CD4-positive, alpha-beta memory T cell (primary cell): ENCODE measurements at regions not wholly inside any gene's neighbourhood (a gene's known extent, or its start where the extent isn't known, plus 50 kb on each side); places are given as distances from the start of the nearest gene placed in this dataset.
"Not testable (repeated sequence)": the region's sequence is repeated elsewhere in the genome, so short reads cannot be mapped to it uniquely, and the experiment has no call there.

Experiments used
- CTCF ChIA-PET: fragments of 350-600 bp; sonication (Branson Sonifier 250); formaldehyde crosslinking; loops from one replicate; lab custom pipeline; 2021; ENCODE audit warnings: inconsistent platforms; ENCODE audit not compliant: partially characterized antibody; lab: Charles Lee
- POLR2A ChIA-PET: fragments of 350-600 bp; sonication (Branson Sonifier 250); formaldehyde crosslinking; loops from one replicate; lab custom pipeline; 2021; ENCODE audit not compliant: partially characterized antibody; lab: Charles Lee
- DNase-seq, 5 donors: peaks; one replicate each; pipeline versions ENCODE4 v3.0.0 to v3.0.0-alpha.2; 2020 to 2022; ENCODE audit warnings: mixed read lengths in 1 of 5
- H3K27ac ChIP-seq: one replicate; pipeline ENCODE4 v1.7.0; 2013; ENCODE audit warnings: low read depth, low read length
- H3K27me3 ChIP-seq: 2 replicates; pipeline ENCODE4 v1.7.0; 2013; ENCODE audit warnings: mild to moderate bottlenecking, low read length, moderate library complexity; ENCODE audit not compliant: insufficient read depth
- H3K36me3 ChIP-seq: 2 replicates; pipeline ENCODE4 v1.7.0; 2013; ENCODE audit warnings: mild to moderate bottlenecking, low read length, moderate library complexity; ENCODE audit not compliant: insufficient read depth
- H3K4me1 ChIP-seq: 2 replicates; pipeline ENCODE4 v1.7.0; 2013; ENCODE audit warnings: mild to moderate bottlenecking, low read length, moderate library complexity; ENCODE audit not compliant: insufficient read depth
- H3K4me3 ChIP-seq, 2 donors: one replicate each; pipeline ENCODE4 v1.7.0; 2013; ENCODE audit warnings: low read length in 2 of 2, mild to moderate bottlenecking in 1 of 2
- H3K9me3 ChIP-seq, 2 donors: one replicate each; pipeline ENCODE4 v1.7.0; 2013; ENCODE audit warnings: low read length in 2 of 2, control low read depth in 1 of 2; ENCODE audit not compliant: control insufficient read depth in 1 of 2
- H3K27ac Mint-ChIP-seq, 7 donors: one replicate each; pipeline ENCODE4 v1.8.0; 2020 to 2021; ENCODE audit warnings: mixed read lengths in 7 of 7, mild to moderate bottlenecking in 6 of 7, inconsistent platforms in 3 of 7, moderate library complexity in 3 of 7
- H3K27me3 Mint-ChIP-seq, 2 donors: one replicate each; pipeline ENCODE4 v1.8.0; 2020 to 2021; ENCODE audit warnings: mixed read lengths in 2 of 2
- H3K36me3 Mint-ChIP-seq, 2 donors: one replicate each; pipeline ENCODE4 v1.8.0; 2020 to 2021; ENCODE audit warnings: mixed read lengths in 2 of 2, inconsistent platforms in 1 of 2, mild to moderate bottlenecking in 1 of 2
- H3K4me1 Mint-ChIP-seq, 4 donors: one replicate each; pipeline ENCODE4 v1.8.0; 2020 to 2021; ENCODE audit warnings: mixed read lengths in 4 of 4, mild to moderate bottlenecking in 1 of 4
- H3K4me3 Mint-ChIP-seq, 8 donors: one replicate each; pipeline ENCODE4 v1.8.0; 2020 to 2021; ENCODE audit warnings: mixed read lengths in 8 of 8, mild to moderate bottlenecking in 7 of 8, moderate library complexity in 6 of 8, inconsistent platforms in 3 of 8
- H3K9me3 Mint-ChIP-seq, 8 donors: one replicate each; pipeline ENCODE4 v1.8.0; 2020 to 2021; ENCODE audit warnings: mixed read lengths in 8 of 8, mild to moderate bottlenecking in 5 of 8, inconsistent platforms in 3 of 8, moderate library complexity in 1 of 8
- intact Hi-C: fragments of 100-400 bp; cut with micrococcal nuclease; formaldehyde crosslinking; loops from one replicate; pipeline ENCODE4 v1.15.1; 2023

GRCh38 chr1:113208425-113208824 lies 135.4 kb downstream of the LRIG2 start:
- H3K27me3 Mint-ChIP-seq, result peaks cover 9 to 29% of the 10 kb centered on the region in 2 donors
- CTCF ChIA-PET, result not testable (repeated sequence)

GRCh38 chr1:113210248-113210647 lies 137.2 kb downstream of the LRIG2 start:
- no peak for DNase-seq
- CTCF ChIA-PET, result no interaction called here
- POLR2A ChIA-PET, result no interaction called here
- Mint-ChIP-seq H3K27ac (no peak overlapping the region), H3K36me3 (no peaks in the 10 kb centered on the region), H3K9me3 (peaks cover 0 to 6% (median 2%) of the 10 kb centered on the region in 8 donors), H3K4me1 (no peaks in the 10 kb centered on the region), H3K27me3 (peaks cover 9 to 26% of the 10 kb centered on the region in 2 donors), H3K4me3 (no peak overlapping the region)
- no peak overlapping the region for H3K27ac ChIP-seq
- H3K4me3 ChIP-seq, result no peak overlapping the region
- no peaks in the 10 kb centered on the region for H3K9me3 ChIP-seq
- H3K36me3 ChIP-seq, result no peaks in the 10 kb centered on the region
- no peaks in the 10 kb centered on the region for H3K27me3 ChIP-seq
- H3K4me1 ChIP-seq, result no peaks in the 10 kb centered on the region
- intact Hi-C loops, result no loop called here

More at GRCh38 chr1:113208425-113208824, 135.4 kb downstream of the LRIG2 start:
- POLR2A ChIA-PET, result interaction anchor here (0.5 kb wide), 1 partner anchor 507 kb away, joined by 3 read pairs; no protein-coding TSS in a partner anchor
- H3K9me3 Mint-ChIP-seq, H3K27me3 ChIP-seq, DNase-seq, H3K36me3 Mint-ChIP-seq, H3K4me3 Mint-ChIP-seq, H3K4me1 Mint-ChIP-seq, H3K27ac Mint-ChIP-seq, H3K36me3 ChIP-seq, H3K4me3 ChIP-seq, intact Hi-C loops, H3K9me3 ChIP-seq, H3K4me1 ChIP-seq, H3K27ac ChIP-seq: not testable (repeated sequence)

GRCh38 chr1:113211467-113211866 lies 138.5 kb downstream of the LRIG2 start:
- no peak for DNase-seq
- intact Hi-C loops, result no loop called here
- Mint-ChIP-seq H3K36me3 (no peaks in the 10 kb centered on the region), H3K27me3 (peaks cover 9 to 23% of the 10 kb centered on the region in 2 donors), H3K4me3 (no peak overlapping the region), H3K9me3 (peaks cover 0 to 12% (median 4%) of the 10 kb centered on the region in 8 donors), H3K4me1 (no peaks in the 10 kb centered on the region), H3K27ac (no peak overlapping the region)
- ChIA-PET CTCF (no interaction called here), POLR2A (no interaction called here)
- Histone ChIP-seq H3K27me3 (no peaks in the 10 kb centered on the region), H3K9me3 (no peaks in the 10 kb centered on the region), H3K27ac (no peak overlapping the region), H3K4me3 (no peak overlapping the region), H3K4me1 (no peaks in the 10 kb centered on the region), H3K36me3 (no peaks in the 10 kb centered on the region)

GRCh38 chr1:113215015-113215414 lies 142.0 kb downstream of the LRIG2 start:
- no peak overlapping the region for H3K27ac ChIP-seq
- intact Hi-C loops, result no loop called here
- H3K27me3 Mint-ChIP-seq, result peaks cover 2 to 6% of the 10 kb centered on the region in 2 donors
- no peak overlapping the region for H3K27ac Mint-ChIP-seq
- POLR2A ChIA-PET, result no interaction called here
- CTCF ChIA-PET, result no interaction called here
- no peaks in the 10 kb centered on the region for H3K4me1 Mint-ChIP-seq
- no peak for DNase-seq
- no peaks in the 10 kb centered on the region for H3K9me3 ChIP-seq
- no peak overlapping the region for H3K4me3 ChIP-seq
- H3K4me1 ChIP-seq, result no peaks in the 10 kb centered on the region
- H3K36me3 ChIP-seq, result no peaks in the 10 kb centered on the region
- no peaks in the 10 kb centered on the region for H3K27me3 ChIP-seq
- peaks cover 0 to 12% (median 4%) of the 10 kb centered on the region in 8 donors for H3K9me3 Mint-ChIP-seq
- H3K4me3 Mint-ChIP-seq, result no peak overlapping the region
- no peaks in the 10 kb centered on the region for H3K36me3 Mint-ChIP-seq

- Histone ChIP-seq H3K27ac (no peak overlapping the region), H3K4me3 (no peak overlapping the region), H3K27me3 (no peaks in the 10 kb centered on the region), H3K4me1 (no peaks in the 10 kb centered on the region), H3K36me3 (no peaks in the 10 kb centered on the region), H3K9me3 (no peaks in the 10 kb centered on the region)
- Mint-ChIP-seq H3K4me3 (no peak overlapping the region), H3K4me1 (no peaks in the 10 kb centered on the region), H3K36me3 (no peaks in the 10 kb centered on the region), H3K27me3 (peaks cover 0 to 1% of the 10 kb centered on the region in 2 donors), H3K9me3 (peaks cover 0 to 12% (median 4%) of the 10 kb centered on the region in 8 donors), H3K27ac (no peak overlapping the region)
- DNase-seq, result no peak
- POLR2A ChIA-PET, result no interaction called here
- intact Hi-C loops, result no loop called here
- CTCF ChIA-PET, result no interaction called here
Measured at GRCh38 chr1:113216664-113217063, 143.7 kb downstream of the LRIG2 start.

GRCh38 chr1:113217447-113218208 lies 144.6 kb downstream of the LRIG2 start:
- peaks cover 0 to 1% of the 10 kb centered on the region in 2 donors for H3K27me3 Mint-ChIP-seq
- H3K36me3 ChIP-seq, result no peaks in the 10 kb centered on the region
- intact Hi-C loops, result no loop called here
- no peaks in the 10 kb centered on the region for H3K4me1 Mint-ChIP-seq
- H3K4me1 ChIP-seq, result no peaks in the 10 kb centered on the region
- H3K27ac Mint-ChIP-seq, result no peak overlapping the region
- H3K4me3 Mint-ChIP-seq, result no peak overlapping the region
- no peak overlapping the region for H3K4me3 ChIP-seq
- no peak overlapping the region for H3K27ac ChIP-seq
- no peaks in the 10 kb centered on the region for H3K27me3 ChIP-seq
- CTCF ChIA-PET, result no interaction called here
- POLR2A ChIA-PET, result no interaction called here
- H3K9me3 ChIP-seq, result no peaks in the 10 kb centered on the region
- no peaks in the 10 kb centered on the region for H3K36me3 Mint-ChIP-seq
- peaks cover 0 to 12% (median 3%) of the 10 kb centered on the region in 8 donors for H3K9me3 Mint-ChIP-seq
- no peak for DNase-seq

- H3K27ac Mint-ChIP-seq, result no peak overlapping the region
- H3K27ac ChIP-seq, result no peak overlapping the region
- peaks cover 2 to 3% of the 10 kb centered on the region in 2 donors for H3K27me3 Mint-ChIP-seq
- POLR2A ChIA-PET, result no interaction called here
- CTCF ChIA-PET, result no interaction called here
- no peak overlapping the region for H3K4me3 Mint-ChIP-seq
- intact Hi-C loops, result no loop called here
- H3K36me3 ChIP-seq, result no peaks in the 10 kb centered on the region
- H3K9me3 Mint-ChIP-seq, result peaks cover 0 to 12% (median under 1%) of the 10 kb centered on the region in 8 donors
- H3K4me1 ChIP-seq, result no peaks in the 10 kb centered on the region
- no peaks in the 10 kb centered on the region for H3K4me1 Mint-ChIP-seq
- no peak for DNase-seq
- H3K36me3 Mint-ChIP-seq, result no peaks in the 10 kb centered on the region
- H3K27me3 ChIP-seq, result no peaks in the 10 kb centered on the region
- H3K9me3 ChIP-seq, result no peaks in the 10 kb centered on the region
- H3K4me3 ChIP-seq, result no peak overlapping the region
Measured at GRCh38 chr1:113219377-113219776, 146.4 kb downstream of the LRIG2 start.
